ENCODE measurements at regions not wholly inside any gene's neighbourhood (a gene's known extent, or its start where the extent isn't known, plus 50 kb on each side); places are given as distances from the start of the nearest gene placed in this dataset.
"Not testable (repeated sequence)": the region's sequence is repeated elsewhere in the genome, so short reads cannot be mapped to it uniquely, and the experiment has no call there.

DNA sequence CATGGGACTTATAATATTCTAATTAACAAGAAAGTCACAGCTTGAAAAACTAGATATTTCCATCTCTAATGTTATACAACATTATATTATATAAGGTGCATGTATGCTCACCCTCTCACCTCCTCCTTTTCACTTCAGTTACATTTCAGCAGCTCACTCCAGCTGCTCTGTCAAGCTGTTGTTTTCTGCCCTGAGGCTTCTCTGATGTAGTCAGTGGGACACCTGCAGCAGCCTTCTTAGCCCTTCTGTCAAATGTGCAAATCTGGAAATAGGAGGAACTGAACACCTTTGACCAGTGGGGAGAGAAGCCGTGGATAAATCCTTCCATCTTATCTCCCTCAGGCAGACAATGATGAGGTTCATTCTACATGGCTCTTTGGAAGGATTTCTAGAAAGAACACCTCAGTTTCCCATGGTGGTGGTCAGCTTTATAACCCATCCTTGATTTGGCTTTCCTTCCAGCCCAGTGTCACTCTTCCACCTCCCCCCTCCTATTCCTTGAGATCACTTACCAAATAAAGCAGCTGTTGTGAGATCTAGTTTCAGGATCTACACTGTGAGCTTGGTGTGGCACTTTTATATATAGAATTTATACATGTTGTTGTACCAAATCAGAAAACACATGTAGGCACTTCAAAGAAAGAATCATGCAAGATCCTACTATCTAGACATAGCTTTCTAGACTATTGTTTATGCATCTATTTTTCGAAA is 79.6 kb upstream of the STK38L start:
- no peak for DNase-seq
- TF ChIP-seq GATA1 (IDR thresholded peaks at IDR 0.05; ENCODE audit: low read depth, low read length) (no peak), POLR2A (IDR thresholded peaks at IDR 0.05; ENCODE audit: low read length) (no peak)

GRCh38 chr12:27165958-27166357 is 78.1 kb upstream of the STK38L start:
- DNase-seq, result not testable (repeated sequence)

DNA sequence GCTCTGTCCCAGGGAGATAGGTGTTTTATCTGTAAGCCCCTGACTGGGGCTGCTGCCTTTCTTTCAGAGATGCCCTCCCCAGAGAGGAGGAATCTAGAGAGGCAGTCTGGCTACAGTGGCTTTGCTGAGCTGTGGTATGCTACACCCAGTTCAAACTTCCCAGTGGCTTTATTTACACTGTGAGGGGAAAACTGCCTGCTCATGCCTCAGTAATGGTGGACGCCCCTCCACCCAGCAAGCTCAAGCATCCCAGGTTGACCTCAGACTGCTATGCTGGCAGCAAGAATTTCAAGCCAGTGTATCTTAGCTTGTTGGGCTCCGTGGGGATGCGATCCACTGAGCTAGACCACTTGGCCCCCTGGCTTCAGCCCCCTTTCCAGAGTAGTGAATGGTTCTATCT is 72.6 kb upstream of the STK38L start:
- not testable (repeated sequence) for DNase-seq

DNA sequence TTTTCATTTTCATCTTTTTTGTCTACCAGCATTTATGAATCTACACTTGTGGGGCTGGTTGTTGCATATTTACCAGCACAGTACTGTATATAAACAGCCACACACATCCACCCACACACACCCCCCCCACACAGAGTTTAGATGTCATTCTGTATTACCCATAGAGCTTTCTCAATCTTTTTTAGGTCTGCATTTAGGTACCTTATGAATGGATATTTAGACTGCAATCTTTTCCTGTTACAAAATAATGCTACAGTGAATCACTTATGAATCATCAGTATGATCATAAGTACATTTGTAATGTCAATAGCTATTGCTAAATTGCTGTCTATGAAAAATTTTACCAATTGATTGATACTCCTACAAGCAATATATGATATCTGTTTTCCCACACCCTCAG is 67.3 kb upstream of the STK38L start:
- no peak for DNase-seq
- no peak for TF ChIP-seq POLR2A (IDR thresholded peaks at IDR 0.05; ENCODE audit: low read length)
- TF ChIP-seq GATA1 (IDR thresholded peaks at IDR 0.05; ENCODE audit: low read depth, low read length), result no peak

DNA sequence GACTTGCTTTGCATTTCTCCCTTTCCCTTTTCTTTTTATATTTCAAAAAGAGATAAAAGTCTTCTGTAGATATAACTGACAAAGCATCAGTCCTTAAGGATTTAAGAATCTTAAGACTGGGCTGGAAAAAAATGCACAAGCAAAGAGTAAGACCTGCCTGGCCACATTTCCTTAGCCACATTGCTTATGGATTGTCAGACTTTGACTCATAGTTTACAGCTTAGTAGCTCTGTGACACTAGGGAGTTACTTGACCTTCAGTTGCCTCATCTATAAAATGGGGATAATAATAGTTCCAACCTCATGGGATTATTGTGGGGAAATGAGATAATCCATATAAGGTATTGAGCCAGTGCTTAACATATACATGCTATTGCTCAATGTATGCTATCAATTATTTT is 66.4 kb upstream of the STK38L start:
- TF ChIP-seq POLR2A (IDR thresholded peaks at IDR 0.05; ENCODE audit: low read length) (no peak), GATA1 (IDR thresholded peaks at IDR 0.05; ENCODE audit: low read depth, low read length) (no peak)
- DNase-seq, result no peak

GRCh38 chr12:27178255-27178654 is 65.8 kb upstream of the STK38L start:
- DNase-seq, result no peak
- no peak for TF ChIP-seq GATA1 (IDR thresholded peaks at IDR 0.05; ENCODE audit: low read depth, low read length)
- no peak for TF ChIP-seq POLR2A (IDR thresholded peaks at IDR 0.05; ENCODE audit: low read length)

- TF ChIP-seq POLR2A (IDR thresholded peaks at IDR 0.05; ENCODE audit: low read length) (no peak), GATA1 (IDR thresholded peaks at IDR 0.05; ENCODE audit: low read depth, low read length) (no peak)
- no peak for DNase-seq
These were observed 65.2 kb upstream of the STK38L start for GRCh38 chr12:27178723-27179399.

DNA sequence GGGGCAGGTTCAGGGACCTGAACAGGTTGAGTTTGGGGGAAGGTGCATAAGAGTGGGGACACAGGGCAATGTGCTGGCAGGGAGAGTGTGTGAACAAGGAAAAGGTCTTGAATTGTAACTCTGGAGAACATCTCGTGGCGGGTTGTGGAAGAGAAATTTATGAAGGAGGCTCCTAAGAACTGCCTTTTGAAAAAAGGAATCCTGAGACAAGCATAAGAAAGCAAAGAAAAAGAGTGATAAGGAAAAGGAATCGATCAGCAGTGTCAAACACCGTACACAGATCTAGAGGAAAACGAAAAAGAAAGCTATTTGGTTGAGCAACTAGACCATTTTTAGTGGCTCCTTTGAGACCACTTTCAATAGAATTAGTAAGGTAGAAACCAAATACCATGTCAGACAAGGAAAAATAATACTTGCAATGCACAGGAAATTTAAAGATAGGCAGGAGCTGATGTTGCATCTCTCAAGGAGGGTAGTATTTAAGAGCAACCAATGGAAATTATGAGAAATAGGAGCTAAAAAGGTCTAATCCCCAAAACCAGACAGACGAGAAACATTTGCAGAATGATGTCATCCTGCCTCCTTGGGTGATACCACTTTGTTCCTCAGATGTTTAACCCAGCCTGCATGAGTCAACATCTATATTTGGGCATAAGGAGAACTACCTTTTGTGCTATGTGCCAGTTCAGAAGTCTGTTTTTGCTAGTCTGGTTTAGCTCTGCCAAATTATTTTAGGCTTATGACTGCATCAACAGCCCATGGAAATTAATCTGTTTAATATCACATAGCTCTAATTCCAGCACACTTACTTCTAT is 64.5 kb upstream of the STK38L start:
- TF ChIP-seq GATA1 (IDR thresholded peaks at IDR 0.05; ENCODE audit: low read depth, low read length) (no peak), POLR2A (IDR thresholded peaks at IDR 0.05; ENCODE audit: low read length) (no peak)
- peak; percentile 4 to 42 for DNase-seq

GRCh38 chr12:27180906-27181505 is 63.1 kb upstream of the STK38L start:
- no peak for DNase-seq
- TF ChIP-seq GATA1 (IDR thresholded peaks at IDR 0.05; ENCODE audit: low read depth, low read length) (no peak), POLR2A (IDR thresholded peaks at IDR 0.05; ENCODE audit: low read length) (no peak)

- DNase-seq, result no peak
- TF ChIP-seq GATA1 (IDR thresholded peaks at IDR 0.05; ENCODE audit: low read depth, low read length) (no peak), POLR2A (IDR thresholded peaks at IDR 0.05; ENCODE audit: low read length) (no peak)
These were observed 60.7 kb upstream of the STK38L start for GRCh38 chr12:27183342-27183741.

DNA sequence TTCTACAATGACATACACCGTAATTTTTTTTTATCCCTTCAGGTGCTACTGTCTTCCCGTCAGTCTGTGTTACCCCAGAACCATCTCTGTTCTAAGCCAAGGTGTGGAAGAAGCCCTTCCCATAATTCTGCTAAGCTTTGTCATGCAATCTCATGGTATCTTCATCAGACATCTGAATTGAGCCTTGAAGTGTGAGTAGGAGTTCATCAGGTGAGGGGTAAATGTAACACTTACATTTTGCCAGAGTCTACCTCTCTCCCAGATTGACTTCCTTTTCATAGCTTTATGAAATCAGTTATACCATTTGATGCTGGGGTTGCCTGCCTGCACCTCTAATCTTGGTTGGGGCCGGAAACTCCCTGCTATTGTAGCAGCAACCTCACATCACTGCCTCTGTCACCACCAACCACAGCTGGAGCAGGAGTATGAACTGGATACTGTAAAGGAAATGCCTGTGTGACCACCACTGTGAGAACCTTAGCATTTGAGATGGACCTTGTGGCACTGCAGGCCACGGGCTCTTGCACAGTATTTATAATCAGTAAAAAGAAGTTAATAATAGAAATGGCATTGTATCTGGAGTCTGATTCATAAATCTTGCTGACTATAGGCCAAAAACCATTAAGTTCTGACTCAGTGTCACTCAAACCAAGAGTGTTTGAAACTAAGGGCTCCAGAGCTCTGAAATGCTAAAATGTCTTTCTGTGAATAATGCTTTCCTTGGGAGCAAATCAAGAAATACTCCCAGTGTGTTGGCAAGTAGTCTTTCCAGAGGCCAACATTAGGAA is 58.7 kb upstream of the STK38L start:
- TF ChIP-seq GATA1 (IDR thresholded peaks at IDR 0.05; ENCODE audit: low read depth, low read length), result no peak
- no peak for TF ChIP-seq POLR2A (IDR thresholded peaks at IDR 0.05; ENCODE audit: low read length)
- no peak for DNase-seq

- TF ChIP-seq POLR2A (IDR thresholded peaks at IDR 0.05; ENCODE audit: low read length) (no peak), GATA1 (IDR thresholded peaks at IDR 0.05; ENCODE audit: low read depth, low read length) (no peak)
- no peak for DNase-seq
These were observed 57.9 kb upstream of the STK38L start for GRCh38 chr12:27186022-27186839.

DNA sequence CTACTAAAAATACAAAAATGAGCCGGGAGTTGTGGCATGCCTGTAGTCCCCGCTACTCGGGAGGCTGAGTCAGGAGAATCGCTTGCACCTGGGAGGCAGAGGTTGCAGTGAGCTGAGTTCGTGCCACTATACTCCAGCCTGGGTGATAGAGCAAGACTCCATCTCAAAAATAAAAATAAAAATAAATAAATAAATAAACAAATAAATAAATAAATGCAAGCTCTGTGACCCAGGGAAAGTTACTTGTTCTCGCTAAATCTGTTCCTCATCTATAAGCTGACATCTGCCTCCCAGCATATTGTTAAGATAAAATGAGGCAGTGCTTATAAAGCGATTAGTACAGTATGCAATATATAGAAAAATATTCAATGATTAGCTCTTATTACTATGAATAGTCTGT is 56.4 kb upstream of the STK38L start:
- TF ChIP-seq POLR2A (IDR thresholded peaks at IDR 0.05; ENCODE audit: low read length), result no peak
- no peak for TF ChIP-seq GATA1 (IDR thresholded peaks at IDR 0.05; ENCODE audit: low read depth, low read length)
- DNase-seq, result no peak
